ENCODE measurements at regions not wholly inside any gene's neighbourhood (a gene's known extent, or its start where the extent isn't known, plus 50 kb on each side); places are given as distances from the start of the nearest gene placed in this dataset.

GRCh38 chr4:159725571-159725970 lies 622.7 kb downstream of the RAPGEF2 start:
- Histone ChIP-seq H3K9me3 (ENCODE audit: low read depth, low read length, poor library complexity, severe bottlenecking) (no peaks in the 10 kb centered on the region), H3K27me3 (replicated peaks; ENCODE audit: insufficient read depth, low read depth, low read length, poor library complexity) (no peaks in the 10 kb centered on the region), H3K27ac (ENCODE audit: low read depth, low read length, poor library complexity, severe bottlenecking) (no peak overlapping the region), H3K4me3 (ENCODE audit: low read depth, low read length, poor library complexity, severe bottlenecking) (no peak overlapping the region), H3K4me1 (ENCODE audit: insufficient read depth, low read length, poor library complexity, severe bottlenecking) (peaks cover 9% of the 10 kb centered on the region), H3K36me3 (ENCODE audit: insufficient read depth, low read length, poor library complexity, severe bottlenecking) (no peaks in the 10 kb centered on the region)
- POLR2A ChIA-PET (ENCODE audit: low non-redundant PET): no interaction called here
- DNase-seq (ENCODE audit: low spot score): no peak
- CTCF ChIA-PET: no interaction called here
- no TSS peak for BruUV-seq (replicated peaks)
- intact Hi-C loops (cut with micrococcal nuclease; ENCODE audit: unreplicated experiment): loop anchor here (1.0 kb wide), 1 partner anchor 1542 kb away; no protein-coding TSS in a partner anchor
- TF ChIP-seq EZH2 (IDR thresholded peaks at IDR 0.05; ENCODE audit: borderline replicate concordance, low read depth, low read length, poor library complexity, severe bottlenecking): no peak
- TF ChIP-seq, protein P1, sequence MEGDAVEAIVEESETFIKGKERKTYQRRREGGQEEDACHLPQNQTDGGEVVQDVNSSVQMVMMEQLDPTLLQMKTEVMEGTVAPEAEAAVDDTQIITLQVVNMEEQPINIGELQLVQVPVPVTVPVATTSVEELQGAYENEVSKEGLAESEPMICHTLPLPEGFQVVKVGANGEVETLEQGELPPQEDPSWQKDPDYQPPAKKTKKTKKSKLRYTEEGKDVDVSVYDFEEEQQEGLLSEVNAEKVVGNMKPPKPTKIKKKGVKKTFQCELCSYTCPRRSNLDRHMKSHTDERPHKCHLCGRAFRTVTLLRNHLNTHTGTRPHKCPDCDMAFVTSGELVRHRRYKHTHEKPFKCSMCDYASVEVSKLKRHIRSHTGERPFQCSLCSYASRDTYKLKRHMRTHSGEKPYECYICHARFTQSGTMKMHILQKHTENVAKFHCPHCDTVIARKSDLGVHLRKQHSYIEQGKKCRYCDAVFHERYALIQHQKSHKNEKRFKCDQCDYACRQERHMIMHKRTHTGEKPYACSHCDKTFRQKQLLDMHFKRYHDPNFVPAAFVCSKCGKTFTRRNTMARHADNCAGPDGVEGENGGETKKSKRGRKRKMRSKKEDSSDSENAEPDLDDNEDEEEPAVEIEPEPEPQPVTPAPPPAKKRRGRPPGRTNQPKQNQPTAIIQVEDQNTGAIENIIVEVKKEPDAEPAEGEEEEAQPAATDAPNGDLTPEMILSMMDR (conservative IDR thresholded peaks at IDR 0.05; ENCODE audit: low read depth, low read length): no peak

GRCh38 chr4:159735281-159736207 lies 632.7 kb downstream of the RAPGEF2 start:
- ChIA-PET POLR2A (ENCODE audit: low non-redundant PET) (no interaction called here), CTCF (no interaction called here)

GRCh38 chr4:159736411-159736810 lies 633.5 kb downstream of the RAPGEF2 start:
- CTCF ChIA-PET: no interaction called here
- BruUV-seq (replicated peaks): no TSS peak
- H3K4me1 ChIP-seq (ENCODE audit: insufficient read depth, low read length, poor library complexity, severe bottlenecking): no peaks in the 10 kb centered on the region
- H3K36me3 ChIP-seq (ENCODE audit: insufficient read depth, low read length, poor library complexity, severe bottlenecking): peaks cover 7% of the 10 kb centered on the region
- H3K4me3 ChIP-seq (ENCODE audit: low read depth, low read length, poor library complexity, severe bottlenecking): no peak overlapping the region
- no peaks in the 10 kb centered on the region for H3K27me3 ChIP-seq (replicated peaks; ENCODE audit: insufficient read depth, low read depth, low read length, poor library complexity)
- TF ChIP-seq, protein P1 (conservative IDR thresholded peaks at IDR 0.05; ENCODE audit: low read depth, low read length): no peak
- intact Hi-C loops (cut with micrococcal nuclease; ENCODE audit: unreplicated experiment): no loop called here
- POLR2A ChIA-PET (ENCODE audit: low non-redundant PET): no interaction called here
- DNase-seq (ENCODE audit: low spot score): peak; percentile 49
- no peaks in the 10 kb centered on the region for H3K9me3 ChIP-seq (ENCODE audit: low read depth, low read length, poor library complexity, severe bottlenecking)
- no peak overlapping the region for H3K27ac ChIP-seq (ENCODE audit: low read depth, low read length, poor library complexity, severe bottlenecking)

More at GRCh38 chr4:159735281-159736207, 632.7 kb downstream of the RAPGEF2 start:
- H3K27ac ChIP-seq (ENCODE audit: low read depth, low read length, poor library complexity, severe bottlenecking): no peak overlapping the region
- H3K9me3 ChIP-seq (ENCODE audit: low read depth, low read length, poor library complexity, severe bottlenecking): no peaks in the 10 kb centered on the region
- H3K4me1 ChIP-seq (ENCODE audit: insufficient read depth, low read length, poor library complexity, severe bottlenecking): no peaks in the 10 kb centered on the region
- peaks cover 7% of the 10 kb centered on the region for H3K36me3 ChIP-seq (ENCODE audit: insufficient read depth, low read length, poor library complexity, severe bottlenecking)
- H3K27me3 ChIP-seq (replicated peaks; ENCODE audit: insufficient read depth, low read depth, low read length, poor library complexity): no peaks in the 10 kb centered on the region
- intact Hi-C loops (cut with micrococcal nuclease; ENCODE audit: unreplicated experiment): no loop called here
- no peak for TF ChIP-seq EZH2 (IDR thresholded peaks at IDR 0.05; ENCODE audit: borderline replicate concordance, low read depth, low read length, poor library complexity, severe bottlenecking)
- TF ChIP-seq, protein P1 (conservative IDR thresholded peaks at IDR 0.05; ENCODE audit: low read depth, low read length): no peak
- no peak overlapping the region for H3K4me3 ChIP-seq (ENCODE audit: low read depth, low read length, poor library complexity, severe bottlenecking)
- no peak for DNase-seq (ENCODE audit: low spot score)
- BruUV-seq (replicated peaks): no TSS peak

Measured in A673 (cell line).